ENCODE measurements at regions not wholly inside any gene's neighbourhood (a gene's known extent, or its start where the extent isn't known, plus 50 kb on each side); places are given as distances from the start of the nearest gene placed in this dataset.
"Not testable (repeated sequence)": the region's sequence is repeated elsewhere in the genome, so short reads cannot be mapped to it uniquely, and the experiment has no call there.

DNA sequence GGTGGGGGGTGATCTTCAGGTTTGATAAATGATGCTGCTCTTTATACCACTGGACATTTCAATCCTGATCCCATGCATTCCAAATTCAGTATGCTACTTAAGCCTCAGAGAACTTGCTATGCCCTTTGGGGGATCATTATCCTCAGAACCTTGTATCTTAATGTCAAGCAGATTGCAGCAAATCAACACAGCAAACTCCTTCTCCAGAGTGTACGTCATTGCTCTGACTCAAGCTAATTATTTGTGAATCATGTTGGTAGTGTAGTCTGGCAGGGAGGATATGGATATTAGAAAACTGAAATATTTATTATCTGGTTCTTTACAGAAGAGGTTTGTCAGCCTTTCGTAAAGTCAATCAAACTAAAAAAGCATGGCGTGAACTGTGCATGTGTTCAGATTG is 562.5 kb upstream of the FAM98A start:
- in situ Hi-C loops (cut with HindIII; ENCODE audit: low pct_unique_long_range_greater_than_20kb, low sequenced_read_pairs): no loop called here
- DNase-seq (ENCODE audit: low read depth, low spot score): no peak

DNA sequence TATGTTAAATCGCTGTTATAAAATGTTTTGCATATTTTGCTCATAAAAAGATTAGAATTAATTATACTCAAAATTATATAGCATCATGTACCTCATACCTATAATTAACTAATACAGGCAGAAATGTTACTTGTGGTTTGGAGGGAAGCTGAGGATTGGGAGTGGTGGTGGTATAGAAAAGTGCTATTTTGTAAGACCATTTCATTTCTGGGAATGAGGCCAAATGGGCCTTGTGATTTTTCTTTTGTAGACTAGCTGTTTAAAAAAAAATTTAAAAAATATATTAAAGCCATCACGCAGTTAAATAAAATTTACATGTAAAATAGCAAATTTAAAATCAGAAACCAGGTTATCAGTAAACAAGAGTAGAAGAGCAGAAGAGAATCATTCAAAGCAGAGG is 560.8 kb upstream of the FAM98A start:
- DNase-seq (ENCODE audit: low read depth, low spot score): no peak
- in situ Hi-C loops (cut with HindIII; ENCODE audit: low pct_unique_long_range_greater_than_20kb, low sequenced_read_pairs): no loop called here

DNA sequence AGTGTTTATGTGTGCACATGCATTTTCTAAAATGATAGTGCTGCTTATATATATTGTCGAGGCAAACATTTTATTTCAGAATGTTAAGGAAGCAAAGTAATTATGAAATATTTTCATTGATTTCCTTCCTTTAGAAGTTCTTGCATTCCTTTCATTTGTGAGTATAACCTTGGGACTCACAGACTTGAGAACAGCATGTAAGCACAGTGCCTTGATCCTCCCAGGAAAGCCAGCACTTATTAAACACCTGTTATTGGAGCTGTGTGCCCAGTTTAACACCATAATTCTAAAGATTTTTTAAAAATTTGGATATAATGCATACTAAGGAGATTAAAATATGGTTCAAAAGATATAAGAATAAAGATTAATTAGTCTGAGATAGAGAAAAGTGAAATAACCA is 554.4 kb upstream of the FAM98A start:
- in situ Hi-C loops (cut with HindIII; ENCODE audit: low pct_unique_long_range_greater_than_20kb, low sequenced_read_pairs): no loop called here
- no peak for DNase-seq (ENCODE audit: low read depth, low spot score)

DNA sequence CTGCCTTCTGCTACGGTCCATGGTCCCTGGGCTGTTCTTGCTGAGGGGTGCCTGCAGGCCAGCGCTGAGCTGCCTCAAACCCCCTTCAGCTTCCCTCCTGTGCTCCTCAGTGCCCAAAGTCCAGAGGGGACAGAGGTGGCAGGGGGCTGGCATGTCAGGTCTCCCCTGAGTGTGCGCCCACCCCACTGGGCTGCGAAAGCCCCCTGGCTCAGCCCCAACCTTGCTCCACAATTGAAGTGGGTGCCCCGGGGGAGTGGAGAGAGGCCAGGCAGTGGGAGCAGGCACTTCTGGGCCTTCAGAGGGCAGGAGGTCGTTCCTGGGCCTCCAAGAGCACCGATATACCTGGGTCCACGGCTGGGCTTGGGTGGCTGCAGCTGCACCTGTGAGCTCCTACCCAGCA is 548.7 kb upstream of the FAM98A start:
- in situ Hi-C loops (cut with HindIII; ENCODE audit: low pct_unique_long_range_greater_than_20kb, low sequenced_read_pairs): no loop called here
- no peak for DNase-seq (ENCODE audit: low read depth, low spot score)

DNA sequence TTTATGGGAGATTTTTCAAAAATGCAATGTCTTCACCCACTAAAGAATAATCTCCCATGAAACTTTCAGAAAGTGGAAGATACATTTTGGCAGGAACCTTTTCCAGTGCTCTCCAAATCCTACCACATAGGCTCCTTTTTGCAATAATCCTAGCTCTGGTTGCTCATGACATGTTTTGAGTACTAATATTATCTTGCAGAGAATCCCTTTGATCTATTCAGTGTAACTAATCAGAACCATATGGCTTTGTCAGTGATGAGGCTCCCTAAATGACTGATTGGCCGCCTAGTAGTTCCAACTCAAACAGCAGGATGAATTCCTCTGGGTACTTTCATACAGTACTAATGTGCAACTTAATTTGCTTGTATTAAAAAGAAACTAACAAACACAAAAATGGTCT is 544.0 kb upstream of the FAM98A start:
- in situ Hi-C loops (cut with HindIII; ENCODE audit: low pct_unique_long_range_greater_than_20kb, low sequenced_read_pairs): no loop called here

DNA sequence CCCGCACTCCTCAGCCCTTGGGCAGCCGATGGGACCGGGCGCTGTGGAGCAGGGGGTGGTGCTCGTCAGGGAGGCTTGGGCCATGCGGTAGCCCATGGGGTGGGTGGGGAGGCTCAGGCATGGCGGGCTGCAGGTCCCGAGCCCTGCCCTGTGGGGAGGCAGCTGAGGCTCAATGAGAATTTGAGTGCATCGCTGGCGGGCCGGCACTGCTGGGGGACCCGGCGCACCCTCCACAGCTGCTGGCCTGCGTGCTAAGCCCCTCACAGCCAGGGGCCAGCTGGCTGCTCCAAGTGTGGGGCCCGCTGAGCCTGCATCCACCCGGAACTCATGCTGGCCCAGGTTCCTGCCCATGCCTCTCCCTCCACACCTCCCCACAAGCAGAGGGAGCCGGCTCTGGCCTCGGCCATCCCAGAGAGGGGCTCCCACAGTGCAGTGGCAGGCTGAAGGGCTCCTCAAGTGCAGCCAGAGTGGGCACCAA is 543.5 kb upstream of the FAM98A start:
- in situ Hi-C loops (cut with HindIII; ENCODE audit: low pct_unique_long_range_greater_than_20kb, low sequenced_read_pairs); DNase-seq (ENCODE audit: low read depth, low spot score): not testable (repeated sequence)

More for the DNA sequence above, 544.0 kb upstream of the FAM98A start:
- DNase-seq (ENCODE audit: low read depth, low spot score): no peak

DNA sequence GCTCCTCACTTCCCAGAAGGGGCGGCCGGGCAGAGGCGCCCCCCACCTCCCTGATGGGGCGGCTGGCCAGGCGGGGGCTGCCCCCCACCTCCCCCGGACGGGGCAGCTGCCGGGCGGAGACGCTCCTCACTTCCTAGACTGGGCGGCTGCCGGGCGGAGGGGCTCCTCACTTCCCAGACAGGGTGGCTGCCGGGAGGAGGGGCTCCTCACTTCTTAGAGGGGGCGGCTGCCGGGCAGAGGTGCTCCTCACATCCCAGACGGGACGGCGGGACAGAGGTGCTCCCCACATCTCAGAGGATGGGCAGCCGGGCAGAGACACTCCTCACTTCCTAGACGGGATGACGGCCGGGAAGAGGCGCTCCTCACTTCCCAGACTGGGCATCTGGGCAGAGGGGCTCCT is 534.0 kb upstream of the FAM98A start:
- DNase-seq (ENCODE audit: low read depth, low spot score); in situ Hi-C loops (cut with HindIII; ENCODE audit: low pct_unique_long_range_greater_than_20kb, low sequenced_read_pairs): not testable (repeated sequence)

DNA sequence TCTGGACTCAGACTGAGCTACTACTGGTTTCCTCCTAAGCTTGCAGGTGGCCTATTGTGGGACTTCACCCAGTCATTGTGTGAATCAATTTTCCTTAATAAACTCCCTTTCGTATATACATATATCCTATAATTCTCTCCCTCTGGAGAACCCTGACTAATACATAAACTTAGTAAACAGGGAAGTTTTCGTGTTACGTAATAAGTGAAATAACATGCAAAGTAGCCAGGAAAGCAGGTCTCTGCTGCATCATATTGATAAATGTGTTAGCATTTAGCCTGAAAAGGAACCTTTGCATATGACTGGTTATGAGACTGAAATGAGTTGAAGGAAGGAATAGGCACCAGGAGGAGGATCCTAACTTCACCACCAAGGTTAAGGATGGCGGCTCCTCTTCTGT is 527.2 kb upstream of the FAM98A start:
- DNase-seq (ENCODE audit: low read depth, low spot score): no peak
- in situ Hi-C loops (cut with HindIII; ENCODE audit: low pct_unique_long_range_greater_than_20kb, low sequenced_read_pairs): no loop called here

DNA sequence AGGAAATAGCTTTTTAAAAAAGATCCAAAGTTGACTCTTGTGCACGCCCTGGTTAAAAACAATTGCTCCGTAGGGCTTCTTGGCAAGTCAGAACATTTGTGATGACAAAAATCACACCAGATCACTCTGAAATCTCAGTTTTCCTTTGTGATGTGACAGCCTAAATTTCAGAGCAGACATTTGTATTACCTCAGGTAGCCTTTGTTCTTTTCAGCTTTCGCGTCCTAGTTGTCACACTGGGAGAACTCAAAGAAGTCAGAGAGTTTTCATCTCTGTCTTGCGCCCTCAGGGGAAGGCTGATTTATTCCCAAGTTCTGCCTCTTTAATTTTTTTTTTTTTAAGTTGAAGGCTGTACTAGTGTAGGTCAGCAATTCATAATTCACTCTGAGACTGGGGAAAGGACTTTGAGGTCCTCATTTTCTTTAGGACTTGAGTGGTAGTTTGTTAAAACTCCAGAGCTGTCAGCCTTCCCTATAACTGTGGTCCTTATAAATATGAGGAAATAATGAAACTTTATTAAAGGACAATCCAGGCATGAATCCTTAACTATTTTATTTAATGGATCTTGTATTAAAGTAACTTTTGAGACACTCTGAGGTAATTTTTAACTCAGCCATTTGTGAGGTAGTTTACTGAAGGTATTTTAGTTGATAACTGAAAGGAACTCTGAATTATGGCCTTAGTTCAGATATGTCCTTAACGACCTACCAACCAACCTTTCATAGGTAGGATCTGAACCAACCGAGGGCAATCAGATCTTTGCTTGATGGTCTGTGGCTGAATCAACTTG is 525.1 kb upstream of the FAM98A start:
- in situ Hi-C loops (cut with HindIII; ENCODE audit: low pct_unique_long_range_greater_than_20kb, low sequenced_read_pairs): no loop called here
- no peak for DNase-seq (ENCODE audit: low read depth, low spot score)

DNA sequence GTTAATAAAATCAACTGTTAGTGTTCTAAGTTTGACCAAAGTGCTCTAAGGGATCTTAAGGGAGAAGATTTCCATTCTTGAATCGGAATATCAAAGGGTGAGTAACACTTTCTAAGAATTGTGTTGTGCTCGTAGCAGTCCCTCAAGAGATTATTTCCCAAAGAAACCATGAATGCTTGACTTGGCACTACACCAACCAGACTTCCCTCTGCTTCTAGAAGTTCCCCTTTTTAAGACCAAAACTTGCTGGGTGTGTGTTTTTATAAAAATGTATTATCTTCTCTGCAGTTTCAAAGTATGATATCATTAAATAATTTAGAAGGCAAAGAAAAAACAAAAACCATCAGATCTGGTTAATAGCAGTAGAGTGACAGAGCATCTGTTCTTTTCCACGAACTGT is 522.0 kb upstream of the FAM98A start:
- DNase-seq (ENCODE audit: low read depth, low spot score): no peak
- in situ Hi-C loops (cut with HindIII; ENCODE audit: low pct_unique_long_range_greater_than_20kb, low sequenced_read_pairs): no loop called here

DNA sequence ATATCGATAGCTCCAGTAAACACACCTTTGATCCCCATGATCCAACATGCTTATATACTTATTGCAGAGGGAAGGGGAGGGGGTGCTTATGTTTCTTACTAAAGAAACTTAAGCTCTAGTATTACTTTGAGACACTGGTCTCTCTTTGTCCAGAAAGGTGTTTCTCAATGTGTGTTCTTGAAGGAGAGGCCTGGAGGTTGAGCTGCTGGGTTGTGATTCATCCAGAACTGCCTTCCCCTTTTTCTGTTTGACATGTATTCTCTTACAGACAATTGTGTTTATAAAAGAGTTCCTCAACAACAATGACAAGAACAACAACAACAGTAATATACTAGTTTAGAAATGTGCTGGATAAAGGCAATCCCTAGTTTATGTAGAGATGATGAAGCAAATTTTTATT is 516.0 kb upstream of the FAM98A start:
- DNase-seq (ENCODE audit: low read depth, low spot score): no peak
- in situ Hi-C loops (cut with HindIII; ENCODE audit: low pct_unique_long_range_greater_than_20kb, low sequenced_read_pairs): no loop called here

DNA sequence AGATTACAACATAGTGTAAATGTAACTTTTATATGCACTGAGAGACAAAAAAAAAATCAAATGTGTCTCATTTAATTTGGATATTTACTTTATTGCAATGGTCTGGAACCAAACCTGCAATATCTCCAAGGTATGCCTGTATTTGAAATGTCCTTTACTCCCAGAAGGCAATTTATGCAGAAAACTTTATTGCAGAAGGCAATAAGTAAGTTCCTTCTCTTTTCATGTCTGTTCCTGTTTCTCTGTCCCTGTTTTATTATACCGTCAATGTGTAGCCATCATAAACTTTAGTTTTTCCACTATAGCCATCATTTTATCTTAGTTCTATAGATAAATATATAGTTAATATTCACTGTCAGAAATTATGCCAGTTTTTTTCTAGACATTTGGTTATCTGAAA is 513.1 kb upstream of the FAM98A start:
- in situ Hi-C loops (cut with HindIII; ENCODE audit: low pct_unique_long_range_greater_than_20kb, low sequenced_read_pairs): no loop called here
- no peak for DNase-seq (ENCODE audit: low read depth, low spot score)

DNA sequence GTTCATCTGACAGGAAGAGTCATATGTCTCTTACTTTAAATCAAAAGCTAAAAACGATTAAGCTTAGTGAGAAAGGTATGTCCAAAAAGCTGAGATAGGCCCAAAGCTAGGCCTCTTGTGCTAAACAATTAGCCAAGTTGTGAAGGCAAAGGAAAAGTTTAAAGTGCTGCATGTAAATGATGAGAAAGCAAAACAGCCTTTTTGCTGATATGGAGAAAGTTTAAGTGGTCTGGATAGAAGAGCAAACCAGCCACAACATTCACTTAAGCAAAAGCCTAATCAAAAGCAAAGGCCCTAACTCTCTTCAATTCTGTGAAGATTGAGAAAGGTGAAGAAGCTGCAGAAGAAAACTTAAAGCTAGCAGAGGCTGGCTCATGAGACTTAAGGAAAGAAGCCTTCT is 511.3 kb upstream of the FAM98A start:
- DNase-seq (ENCODE audit: low read depth, low spot score): no peak
- in situ Hi-C loops (cut with HindIII; ENCODE audit: low pct_unique_long_range_greater_than_20kb, low sequenced_read_pairs): no loop called here

DNA sequence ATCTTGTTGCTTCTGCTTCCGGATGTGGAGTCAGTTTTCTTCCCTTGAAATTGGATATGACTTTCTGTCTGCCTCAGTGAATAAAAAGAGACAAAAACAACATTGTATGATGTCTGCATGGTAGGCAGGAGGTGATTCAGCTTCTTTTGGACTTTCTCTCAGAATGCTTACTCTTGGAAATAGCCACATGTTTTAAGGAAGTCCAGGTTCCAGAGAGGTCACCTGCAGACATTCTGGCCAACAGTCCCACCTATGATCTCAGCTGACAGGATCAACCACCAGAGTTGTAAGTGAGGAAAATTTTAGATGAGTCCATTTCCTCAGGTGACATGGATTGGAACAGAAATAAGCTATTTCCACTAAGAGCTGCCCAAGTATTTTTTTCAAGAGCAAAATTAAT is 508.7 kb upstream of the FAM98A start:
- in situ Hi-C loops (cut with HindIII; ENCODE audit: low pct_unique_long_range_greater_than_20kb, low sequenced_read_pairs): no loop called here
- DNase-seq (ENCODE audit: low read depth, low spot score): peak; percentile 32

DNA sequence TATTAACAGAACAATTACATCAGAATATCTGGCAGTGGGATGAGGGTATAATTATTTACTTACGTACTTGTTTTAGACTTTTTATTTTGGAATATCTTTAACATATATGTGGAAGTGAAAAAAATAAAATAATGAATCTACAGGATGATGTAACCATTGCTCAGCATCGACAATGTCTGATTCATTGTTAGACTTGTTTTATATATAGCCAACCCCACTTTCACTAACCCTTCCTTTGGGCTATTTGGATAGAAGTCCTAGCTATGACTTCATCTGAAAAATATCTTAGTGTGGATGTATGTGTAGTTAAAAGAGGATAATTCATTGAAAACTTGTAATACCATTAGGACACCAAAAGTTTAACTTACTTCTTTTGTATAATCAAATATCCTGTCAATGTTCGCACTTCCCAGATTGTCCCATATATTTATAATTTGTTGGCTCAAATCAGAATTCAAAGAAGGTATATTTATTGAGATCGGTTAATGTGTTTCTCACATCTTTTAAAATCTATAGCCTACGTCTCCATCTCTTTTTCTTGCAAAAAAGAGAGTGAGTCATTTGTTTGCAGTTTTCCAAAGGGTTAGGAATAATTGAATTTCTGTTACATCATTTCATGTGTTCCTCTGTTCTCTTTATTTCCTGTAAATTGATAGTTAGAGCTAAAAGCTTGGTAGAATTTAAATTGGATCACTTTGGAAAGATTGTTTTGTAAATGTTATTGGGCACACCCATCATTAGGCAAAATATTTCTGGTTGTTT is 506.1 kb upstream of the FAM98A start:
- in situ Hi-C loops (cut with HindIII; ENCODE audit: low pct_unique_long_range_greater_than_20kb, low sequenced_read_pairs): no loop called here
- no peak for DNase-seq (ENCODE audit: low read depth, low spot score)

DNA sequence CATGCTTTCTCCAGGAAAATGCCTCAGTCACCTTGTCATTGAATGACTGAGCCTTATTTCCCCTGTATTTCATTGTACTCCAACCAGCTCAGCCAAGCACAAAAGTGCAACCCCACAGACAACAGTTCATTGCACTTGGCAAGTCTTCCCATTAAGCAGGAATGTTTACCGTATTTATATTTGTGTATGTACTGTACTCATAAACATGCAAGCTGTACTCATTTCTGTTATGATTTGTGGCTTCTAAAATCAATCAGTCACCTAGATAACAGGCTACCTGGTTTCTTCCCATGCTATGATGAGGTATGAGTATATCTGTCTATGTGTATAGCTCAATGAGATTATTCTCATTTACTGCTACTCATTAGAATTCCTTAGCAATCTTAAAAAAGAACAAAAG is 505.5 kb upstream of the FAM98A start:
- in situ Hi-C loops (cut with HindIII; ENCODE audit: low pct_unique_long_range_greater_than_20kb, low sequenced_read_pairs): no loop called here
- DNase-seq (ENCODE audit: low read depth, low spot score): no peak

DNA sequence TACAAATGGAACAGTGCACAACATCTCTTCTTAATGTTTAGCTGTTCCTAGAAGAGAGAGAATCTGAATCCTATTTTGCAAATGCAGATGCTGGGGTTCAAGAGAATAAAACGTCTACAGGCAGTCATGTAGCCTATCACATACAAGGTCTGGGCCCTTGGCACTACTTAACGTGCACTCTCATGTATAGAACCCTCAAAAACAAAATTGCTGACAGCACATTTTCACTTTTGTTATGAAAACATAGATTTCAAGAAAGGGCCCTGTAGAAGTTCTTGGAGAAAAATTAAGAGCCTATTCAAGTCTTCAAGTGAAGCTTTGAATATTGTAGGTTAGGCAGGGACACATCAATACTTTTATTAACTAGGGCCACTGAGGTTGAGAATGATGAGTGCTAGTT is 504.3 kb upstream of the FAM98A start:
- in situ Hi-C loops (cut with HindIII; ENCODE audit: low pct_unique_long_range_greater_than_20kb, low sequenced_read_pairs): no loop called here
- DNase-seq (ENCODE audit: low read depth, low spot score): no peak

DNA sequence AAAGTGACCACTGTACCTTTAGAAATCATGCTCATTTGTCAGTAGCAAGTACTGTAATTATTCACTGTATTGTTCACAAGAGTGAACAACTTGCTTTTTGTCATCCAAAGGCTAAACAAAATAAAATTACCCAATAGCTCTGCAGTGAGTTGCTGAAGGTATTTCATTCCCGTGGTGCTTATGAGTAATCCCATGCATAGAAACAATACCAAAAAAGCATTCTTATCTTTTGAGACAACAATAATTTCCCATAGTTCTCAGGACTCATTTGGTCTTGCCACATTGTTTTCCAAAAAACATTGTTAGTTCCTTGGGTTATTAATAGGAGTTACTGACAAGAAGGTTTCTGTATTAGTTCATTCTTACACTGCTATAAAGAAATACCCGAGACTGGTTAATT is 503.2 kb upstream of the FAM98A start:
- in situ Hi-C loops (cut with HindIII; ENCODE audit: low pct_unique_long_range_greater_than_20kb, low sequenced_read_pairs): no loop called here

DNA sequence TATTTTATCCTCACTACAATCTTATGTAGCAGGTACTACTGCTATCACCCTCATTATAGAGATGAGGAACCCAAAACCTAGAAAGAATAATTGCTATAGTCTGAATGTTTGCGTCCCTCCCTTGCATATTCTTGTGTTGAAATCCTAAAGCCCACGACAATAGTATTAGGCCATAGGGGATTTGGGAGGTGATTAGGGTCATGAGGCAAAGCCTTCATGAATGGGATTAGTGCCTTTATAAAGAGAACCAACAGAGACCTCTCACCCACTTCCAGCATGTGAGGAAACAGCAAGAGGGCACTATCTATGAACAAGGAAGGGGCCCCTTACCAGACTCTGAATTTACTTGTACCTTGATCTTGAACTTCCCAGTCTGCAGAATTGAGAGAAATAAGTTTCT is 500.3 kb upstream of the FAM98A start:
- no peak for DNase-seq (ENCODE audit: low read depth, low spot score)
- in situ Hi-C loops (cut with HindIII; ENCODE audit: low pct_unique_long_range_greater_than_20kb, low sequenced_read_pairs): no loop called here

More for the DNA sequence above, 503.2 kb upstream of the FAM98A start:
- no peak for DNase-seq (ENCODE audit: low read depth, low spot score)
